Mesendoderm (in vitro differentiated cells): ENCODE measurements at regions not wholly inside any gene's neighbourhood (a gene's known extent, or its start where the extent isn't known, plus 50 kb on each side); places are given as distances from the start of the nearest gene placed in this dataset.

Experiments used
- DNase-seq: peaks from one replicate; pipeline ENCODE4 v3.0.0; 2013
- H2AK5ac ChIP-seq: 2 replicates; pipeline ENCODE4 v1.6.1; 2013; ENCODE audit warnings: low read length, inconsistent platforms
- H2BK120ac ChIP-seq: 2 replicates; pipeline ENCODE4 v1.6.1; 2013; ENCODE audit warnings: low read depth, mild to moderate bottlenecking, low read length, moderate library complexity, mixed read lengths
- H2BK15ac ChIP-seq: replicated peaks from 2 replicates; pipeline ENCODE4 v1.6.1; 2013; ENCODE audit warnings: low read depth, mild to moderate bottlenecking, moderate library complexity
- H2BK5ac ChIP-seq: 2 replicates; pipeline ENCODE4 v1.6.1; 2013; ENCODE audit warnings: low read length, inconsistent platforms
- H3K18ac ChIP-seq: 2 replicates; pipeline ENCODE4 v1.6.1; 2013; ENCODE audit warnings: mild to moderate bottlenecking, low read length, mixed read lengths
- H3K23ac ChIP-seq: one replicate; pipeline ENCODE4 v1.6.1; 2013; ENCODE audit warnings: low read length
- H3K27ac ChIP-seq: 2 replicates; pipeline ENCODE4 v1.5.1; 2013; ENCODE audit warnings: low read depth, mild to moderate bottlenecking, inconsistent platforms, low read length, moderate library complexity
- H3K27me3 ChIP-seq: 2 replicates; pipeline ENCODE4 v1.6.1; 2013; ENCODE audit warnings: low read length, control low read depth, mild to moderate bottlenecking, inconsistent platforms; ENCODE audit not compliant: insufficient read depth, poor library complexity
- H3K36me3 ChIP-seq: 2 replicates; pipeline ENCODE4 v1.6.1; 2013; ENCODE audit warnings: low read length, inconsistent platforms; ENCODE audit not compliant: control insufficient read depth, insufficient read depth
- H3K4ac ChIP-seq: one replicate; pipeline ENCODE4 v1.6.1; 2013; ENCODE audit warnings: low read depth, mild to moderate bottlenecking, low read length, moderate library complexity
- H3K4me1 ChIP-seq: 2 replicates; pipeline ENCODE4 v1.6.1; 2013; ENCODE audit warnings: low read depth, low read length, inconsistent platforms; ENCODE audit not compliant: control insufficient read depth
- H3K4me2 ChIP-seq: 2 replicates; pipeline ENCODE4 v1.6.1; 2013; ENCODE audit warnings: low read length
- H3K4me3 ChIP-seq: 2 replicates; pipeline ENCODE4 v1.5.1; 2013; ENCODE audit warnings: mild to moderate bottlenecking, low read length
- H3K56ac ChIP-seq: one replicate; pipeline ENCODE4 v1.6.1; 2013; ENCODE audit warnings: low read length
- H3K79me1 ChIP-seq: 2 replicates; pipeline ENCODE4 v1.6.1; 2013; ENCODE audit warnings: low read length, inconsistent platforms
- H3K79me2 ChIP-seq: 2 replicates; pipeline ENCODE4 v1.6.1; 2013; ENCODE audit warnings: mild to moderate bottlenecking, low read length; ENCODE audit not compliant: control insufficient read depth, insufficient read depth
- H3K9ac ChIP-seq: 2 replicates; pipeline ENCODE4 v1.6.1; 2013; ENCODE audit warnings: low read length, inconsistent platforms
- H4K5ac ChIP-seq: one replicate; pipeline ENCODE4 v1.6.1; 2013; ENCODE audit warnings: low read length
- H4K8ac ChIP-seq: one replicate; pipeline ENCODE4 v1.6.1; 2013; ENCODE audit warnings: low read depth, mild to moderate bottlenecking, control low read depth, low read length, moderate library complexity
- WGBS: extraction: QIAGEN DNeasy Blood & Tissue Kit; methylation state at CpG from one replicate; pipeline ENCODE4 v1.1.7; 2013; ENCODE audit warnings: low lambda C conversion rate, missing lambda C conversion rate; ENCODE audit not compliant: insufficient coverage; ENCODE audit errors: extremely low coverage; 5-methylcytosine and 5-hydroxymethylcytosine counted together

GRCh38 chrX:63959975-63960374 lies 175.0 kb upstream of the ARHGEF9 start:
- Histone ChIP-seq H3K27ac (no peak overlapping the region), H3K4me3 (no peak overlapping the region), H3K23ac (no peak overlapping the region)

DNA sequence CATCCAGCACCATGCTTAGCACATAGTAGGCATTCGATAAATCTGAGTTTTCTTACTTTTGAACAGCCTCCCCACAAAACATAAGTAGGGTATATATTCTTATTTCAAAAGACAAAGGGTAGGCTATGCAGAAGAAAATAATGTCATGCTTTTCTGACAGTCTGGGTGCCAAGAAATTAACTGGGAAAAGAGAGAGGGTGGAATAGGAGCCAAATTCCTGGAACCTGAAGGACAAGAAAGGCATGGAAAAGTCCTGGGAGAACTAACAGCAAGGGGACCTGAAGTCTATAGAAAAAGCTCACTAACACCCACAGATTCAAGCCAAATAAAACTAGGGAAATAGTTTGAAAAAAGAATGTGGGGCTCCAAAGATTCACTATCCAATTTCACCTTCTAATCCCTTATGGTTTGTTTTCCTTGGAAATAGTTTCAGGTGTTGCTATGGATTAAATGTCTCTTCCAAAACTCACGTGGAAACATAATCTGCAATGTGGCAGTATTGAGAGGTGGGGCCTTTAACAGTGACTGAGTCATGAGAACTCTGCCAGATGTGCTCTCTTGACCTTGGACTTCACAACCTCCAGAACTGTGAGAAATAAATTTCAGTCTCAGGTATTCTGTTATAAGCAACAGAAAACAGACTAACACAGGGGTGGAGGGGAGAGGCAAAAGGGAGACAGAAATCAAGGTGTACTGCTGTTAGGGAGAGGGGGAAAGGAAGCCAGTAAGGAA lies 173.3 kb upstream of the ARHGEF9 start:
- H3K79me2 ChIP-seq = no peaks in the 10 kb centered on the region
- H3K79me1 ChIP-seq = no peaks in the 10 kb centered on the region
- H2AK5ac ChIP-seq = no peak overlapping the region
- no peak overlapping the region for H4K5ac ChIP-seq
- H3K27me3 ChIP-seq = no peaks in the 10 kb centered on the region
- no peak overlapping the region for H3K56ac ChIP-seq
- H2BK120ac ChIP-seq = no peak overlapping the region
- no peak overlapping the region for H3K9ac ChIP-seq
- H3K36me3 ChIP-seq = no peaks in the 10 kb centered on the region
- no peaks in the 10 kb centered on the region for H3K4me1 ChIP-seq
- no peak overlapping the region for H3K4me3 ChIP-seq
- no peak overlapping the region for H2BK5ac ChIP-seq
- H2BK15ac ChIP-seq = no peak overlapping the region
- no peak overlapping the region for H3K18ac ChIP-seq
- no peak for DNase-seq
- WGBS = no CpG with 5 or more reads among the region's 2 CpGs
- H3K23ac ChIP-seq = no peak overlapping the region
- H3K4ac ChIP-seq = no peak overlapping the region
- H3K4me2 ChIP-seq = no peak overlapping the region
- H3K27ac ChIP-seq = no peak overlapping the region
- H4K8ac ChIP-seq = no peak overlapping the region

More at GRCh38 chrX:63959975-63960374, 175.0 kb upstream of the ARHGEF9 start:
- H3K27me3 ChIP-seq = no peaks in the 10 kb centered on the region
- no peak for DNase-seq
- H3K4me2 ChIP-seq = no peak overlapping the region
- no peak overlapping the region for H2BK120ac ChIP-seq
- no peak overlapping the region for H3K4ac ChIP-seq
- no peak overlapping the region for H2BK5ac ChIP-seq
- H3K79me1 ChIP-seq = no peaks in the 10 kb centered on the region
- H3K36me3 ChIP-seq = no peaks in the 10 kb centered on the region
- no peak overlapping the region for H3K18ac ChIP-seq
- no peak overlapping the region for H3K9ac ChIP-seq
- H2AK5ac ChIP-seq = no peak overlapping the region
- no peaks in the 10 kb centered on the region for H3K79me2 ChIP-seq
- no peak overlapping the region for H3K56ac ChIP-seq
- H2BK15ac ChIP-seq = no peak overlapping the region
- no peaks in the 10 kb centered on the region for H3K4me1 ChIP-seq
- no peak overlapping the region for H4K5ac ChIP-seq
- H4K8ac ChIP-seq = no peak overlapping the region

DNA sequence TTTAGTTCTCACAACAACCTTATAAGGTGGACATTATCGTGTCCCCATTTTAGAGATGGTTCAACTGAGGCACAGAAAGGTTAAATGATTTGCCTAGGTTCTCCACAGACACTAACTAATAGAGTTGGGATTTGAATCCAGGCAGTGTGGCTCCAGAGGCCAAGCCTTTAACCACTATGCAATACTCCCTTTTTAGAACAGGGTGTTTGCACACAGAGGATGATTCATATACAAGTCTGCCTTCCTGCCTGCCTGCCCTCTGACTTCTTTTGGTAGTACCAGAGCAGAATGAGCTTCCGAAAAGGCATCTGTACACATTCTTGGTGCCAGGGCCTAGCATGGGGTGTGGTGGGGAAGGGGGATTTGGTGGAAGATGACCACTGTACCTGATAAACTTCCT lies 150.8 kb upstream of the ARHGEF9 start:
- no peak overlapping the region for H4K5ac ChIP-seq
- H3K23ac ChIP-seq = no peak overlapping the region
- no CpG with 5 or more reads among the region's 2 CpGs for WGBS
- no peak overlapping the region for H3K18ac ChIP-seq
- H4K8ac ChIP-seq = no peak overlapping the region
- no peaks in the 10 kb centered on the region for H3K79me2 ChIP-seq
- no peak overlapping the region for H2AK5ac ChIP-seq
- DNase-seq = no peak
- H2BK5ac ChIP-seq = no peak overlapping the region
- H3K4me1 ChIP-seq = no peaks in the 10 kb centered on the region
- no peaks in the 10 kb centered on the region for H3K36me3 ChIP-seq
- H3K27me3 ChIP-seq = no peaks in the 10 kb centered on the region
- H3K79me1 ChIP-seq = no peaks in the 10 kb centered on the region
- no peak overlapping the region for H2BK15ac ChIP-seq
- no peak overlapping the region for H3K4ac ChIP-seq
- H3K4me2 ChIP-seq = no peak overlapping the region
- no peak overlapping the region for H2BK120ac ChIP-seq
- no peak overlapping the region for H3K27ac ChIP-seq
- no peak overlapping the region for H3K9ac ChIP-seq
- no peak overlapping the region for H3K56ac ChIP-seq
- H3K4me3 ChIP-seq = no peak overlapping the region

GRCh38 chrX:63934791-63935190 lies 149.8 kb upstream of the ARHGEF9 start:
- Histone ChIP-seq H3K4me3 (no peak overlapping the region), H3K79me2 (no peaks in the 10 kb centered on the region), H3K36me3 (no peaks in the 10 kb centered on the region), H3K79me1 (no peaks in the 10 kb centered on the region), H3K9ac (no peak overlapping the region), H3K27ac (no peak overlapping the region), H3K4me2 (no peak overlapping the region), H2BK15ac (no peak overlapping the region), H3K18ac (no peak overlapping the region), H2BK5ac (no peak overlapping the region), H2AK5ac (no peak overlapping the region), H4K5ac (no peak overlapping the region), H3K4me1 (no peaks in the 10 kb centered on the region), H3K4ac (no peak overlapping the region), H3K23ac (no peak overlapping the region), H3K27me3 (no peaks in the 10 kb centered on the region), H3K56ac (no peak overlapping the region), H2BK120ac (no peak overlapping the region), H4K8ac (no peak overlapping the region)
- WGBS = no CpG with 5 or more reads among the region's 3 CpGs
- peak; percentile 61 for DNase-seq

- Histone ChIP-seq H3K56ac (no peak overlapping the region), H3K4me2 (no peak overlapping the region), H2AK5ac (no peak overlapping the region), H2BK5ac (no peak overlapping the region), H3K79me1 (no peaks in the 10 kb centered on the region), H4K8ac (no peak overlapping the region), H4K5ac (no peak overlapping the region), H2BK15ac (no peak overlapping the region), H3K9ac (no peak overlapping the region), H3K27me3 (no peaks in the 10 kb centered on the region), H3K4ac (no peak overlapping the region), H3K27ac (no peak overlapping the region), H3K4me3 (no peak overlapping the region), H3K79me2 (no peaks in the 10 kb centered on the region), H3K36me3 (no peaks in the 10 kb centered on the region), H3K23ac (no peak overlapping the region), H2BK120ac (no peak overlapping the region), H3K4me1 (no peaks in the 10 kb centered on the region), H3K18ac (no peak overlapping the region)
- no CpG with 5 or more reads among the region's 1 CpG for WGBS
- DNase-seq = no peak
These were observed 149.1 kb upstream of the ARHGEF9 start for GRCh38 chrX:63934160-63934559.

- H2BK120ac ChIP-seq = no peak overlapping the region
- no peak overlapping the region for H2AK5ac ChIP-seq
- no peak overlapping the region for H4K5ac ChIP-seq
- H3K9ac ChIP-seq = no peak overlapping the region
- H2BK15ac ChIP-seq = no peak overlapping the region
- H3K4ac ChIP-seq = no peak overlapping the region
- no peak overlapping the region for H4K8ac ChIP-seq
- no peaks in the 10 kb centered on the region for H3K79me1 ChIP-seq
- no peaks in the 10 kb centered on the region for H3K27me3 ChIP-seq
- no peak overlapping the region for H2BK5ac ChIP-seq
- H3K23ac ChIP-seq = no peak overlapping the region
- no peak overlapping the region for H3K18ac ChIP-seq
- H3K27ac ChIP-seq = no peak overlapping the region
- H3K56ac ChIP-seq = no peak overlapping the region
- H3K79me2 ChIP-seq = no peaks in the 10 kb centered on the region
- H3K4me2 ChIP-seq = no peak overlapping the region
- WGBS = no CpG with 5 or more reads among the region's 10 CpGs
- no peak overlapping the region for H3K4me3 ChIP-seq
- DNase-seq = no peak
- H3K36me3 ChIP-seq = no peaks in the 10 kb centered on the region
- H3K4me1 ChIP-seq = no peaks in the 10 kb centered on the region
These were observed 147.9 kb upstream of the ARHGEF9 start for GRCh38 chrX:63932907-63933306.
